NB4 (cell line): ENCODE measurements at regions not wholly inside any gene's neighbourhood (a gene's known extent, or its start where the extent isn't known, plus 50 kb on each side); places are given as distances from the start of the nearest gene placed in this dataset.
"Not testable (repeated sequence)": the region's sequence is repeated elsewhere in the genome, so short reads cannot be mapped to it uniquely, and the experiment has no call there.

Experiments used
- DNase-seq: peaks from one replicate; pipeline ENCODE4 v3.0.0; 2010; ENCODE audit warnings: low read depth
- H3K4me3 ChIP-seq: one replicate; pipeline ENCODE4 v1.5.1; 2011; ENCODE audit warnings: mild to moderate bottlenecking, low read depth, low read length, moderate library complexity
- CTCF ChIP-seq: IDR thresholded peaks from one replicate; pipeline ENCODE4 v1.5.1; 2012; ENCODE audit warnings: low read depth, low read length
- MAX ChIP-seq: IDR thresholded peaks from 2 replicates; pipeline ENCODE4 v1.6.1; 2011; ENCODE audit warnings: low read depth, low read length
- MYC ChIP-seq: IDR thresholded peaks from 2 replicates; pipeline ENCODE4 v1.6.1; 2011; ENCODE audit warnings: low read depth, low read length
- POLR2A ChIP-seq: IDR thresholded peaks from 2 replicates; pipeline ENCODE4 v1.6.1; 2011; ENCODE audit warnings: mild to moderate bottlenecking; ENCODE audit not compliant: insufficient read length; ENCODE audit errors: extremely low read depth

GRCh38 chr16:51267681-51268080 is 116.6 kb upstream of the SALL1 start:
- no peak for DNase-seq
- no peak overlapping the region for H3K4me3 ChIP-seq
- TF ChIP-seq MYC (no peak), POLR2A (no peak), CTCF (no peak), MAX (no peak)

GRCh38 chr16:51262428-51262827 is 111.4 kb upstream of the SALL1 start:
- DNase-seq: no peak
- TF ChIP-seq POLR2A (no peak), MAX (no peak), MYC (no peak), CTCF (no peak)
- H3K4me3 ChIP-seq: no peak overlapping the region

- TF ChIP-seq POLR2A (no peak), MAX (no peak), CTCF (no peak), MYC (no peak)
- H3K4me3 ChIP-seq: no peak overlapping the region
- no peak for DNase-seq
These were observed 110.8 kb upstream of the SALL1 start for GRCh38 chr16:51261919-51262318.

- DNase-seq: no peak
- no peak overlapping the region for H3K4me3 ChIP-seq
- TF ChIP-seq CTCF (no peak), MAX (no peak), MYC (no peak), POLR2A (no peak)
These were observed 104.4 kb upstream of the SALL1 start for GRCh38 chr16:51255349-51255972.

- H3K4me3 ChIP-seq: not testable (repeated sequence)
These were observed 103.3 kb upstream of the SALL1 start for GRCh38 chr16:51254390-51254789.

GRCh38 chr16:51248217-51248616 is 97.1 kb upstream of the SALL1 start:
- no peak overlapping the region for H3K4me3 ChIP-seq
- DNase-seq: no peak
- TF ChIP-seq CTCF (no peak), MYC (no peak), MAX (no peak)

More at GRCh38 chr16:51254390-51254789, 103.3 kb upstream of the SALL1 start:
- DNase-seq: not testable (repeated sequence)
